NCI-H2227 (cell line): ENCODE measurements at regions not wholly inside any gene's neighbourhood (a gene's known extent, or its start where the extent isn't known, plus 50 kb on each side); places are given as distances from the start of the nearest gene placed in this dataset.

Source experiments
- DNase-seq: peaks from one replicate; lab custom pipeline; 2025; ENCODE audit not compliant: unreplicated experiment; lab: John Stamatoyannopoulos, UW

- DNase-seq: no peak
Observed at GRCh38 chr4:108567831-108568230, 52.5 kb upstream of the RPL34 start.

- DNase-seq: no peak
Observed at GRCh38 chr4:108561116-108561515, 59.3 kb upstream of the RPL34 start.

GRCh38 chr4:108560616-108561015 is 59.8 kb upstream of the RPL34 start:
- no peak for DNase-seq

GRCh38 chr4:108559911-108560310 is 60.5 kb upstream of the RPL34 start:
- DNase-seq: no peak

- no peak for DNase-seq
Observed at GRCh38 chr4:108559068-108559793, 61.1 kb upstream of the RPL34 start.

GRCh38 chr4:108556588-108557200 is 63.7 kb upstream of the RPL34 start:
- DNase-seq: no peak

- no peak for DNase-seq
Observed at GRCh38 chr4:108556166-108556565, 64.2 kb upstream of the RPL34 start.

- no peak for DNase-seq
Observed at GRCh38 chr4:108555701-108556100, 64.7 kb upstream of the RPL34 start.

- DNase-seq: no peak
Observed at GRCh38 chr4:108547682-108548081, 72.7 kb upstream of the RPL34 start.

- no peak for DNase-seq
Observed at GRCh38 chr4:108546728-108547127, 73.6 kb upstream of the RPL34 start.

GRCh38 chr4:108544481-108544880 is 75.9 kb upstream of the RPL34 start:
- no peak for DNase-seq

GRCh38 chr4:108543359-108543968 is 76.9 kb upstream of the RPL34 start:
- DNase-seq: no peak

GRCh38 chr4:108540536-108540935 is 79.8 kb upstream of the RPL34 start:
- no peak for DNase-seq

- no peak for DNase-seq
Observed at GRCh38 chr4:108536577-108536976, 83.8 kb upstream of the RPL34 start.

GRCh38 chr4:108535757-108536156 is 84.6 kb upstream of the RPL34 start:
- no peak for DNase-seq

- DNase-seq: no peak
Observed at GRCh38 chr4:108533876-108534275, 86.5 kb upstream of the RPL34 start.

- DNase-seq: no peak
Observed at GRCh38 chr4:108533245-108533844, 87.0 kb upstream of the RPL34 start.

- DNase-seq: no peak
Observed at GRCh38 chr4:108532738-108533137, 87.6 kb upstream of the RPL34 start.

- DNase-seq: no peak
Observed at GRCh38 chr4:108532187-108532586, 88.2 kb upstream of the RPL34 start.

GRCh38 chr4:108531461-108531860 is 88.9 kb upstream of the RPL34 start:
- no peak for DNase-seq

GRCh38 chr4:108529984-108530905 is 90.1 kb upstream of the RPL34 start:
- no peak for DNase-seq
